ENCODE measurements at regions not wholly inside any gene's neighbourhood (a gene's known extent, or its start where the extent isn't known, plus 50 kb on each side); places are given as distances from the start of the nearest gene placed in this dataset.

- no peak for TF ChIP-seq EZH2phosphoT487 (IDR thresholded peaks at IDR 0.05; ENCODE audit: borderline replicate concordance, low read length)
- TF ChIP-seq, protein P1, sequence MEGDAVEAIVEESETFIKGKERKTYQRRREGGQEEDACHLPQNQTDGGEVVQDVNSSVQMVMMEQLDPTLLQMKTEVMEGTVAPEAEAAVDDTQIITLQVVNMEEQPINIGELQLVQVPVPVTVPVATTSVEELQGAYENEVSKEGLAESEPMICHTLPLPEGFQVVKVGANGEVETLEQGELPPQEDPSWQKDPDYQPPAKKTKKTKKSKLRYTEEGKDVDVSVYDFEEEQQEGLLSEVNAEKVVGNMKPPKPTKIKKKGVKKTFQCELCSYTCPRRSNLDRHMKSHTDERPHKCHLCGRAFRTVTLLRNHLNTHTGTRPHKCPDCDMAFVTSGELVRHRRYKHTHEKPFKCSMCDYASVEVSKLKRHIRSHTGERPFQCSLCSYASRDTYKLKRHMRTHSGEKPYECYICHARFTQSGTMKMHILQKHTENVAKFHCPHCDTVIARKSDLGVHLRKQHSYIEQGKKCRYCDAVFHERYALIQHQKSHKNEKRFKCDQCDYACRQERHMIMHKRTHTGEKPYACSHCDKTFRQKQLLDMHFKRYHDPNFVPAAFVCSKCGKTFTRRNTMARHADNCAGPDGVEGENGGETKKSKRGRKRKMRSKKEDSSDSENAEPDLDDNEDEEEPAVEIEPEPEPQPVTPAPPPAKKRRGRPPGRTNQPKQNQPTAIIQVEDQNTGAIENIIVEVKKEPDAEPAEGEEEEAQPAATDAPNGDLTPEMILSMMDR (conservative IDR thresholded peaks at IDR 0.05; ENCODE audit: low read depth, low read length), result no peak
These were observed 1278.5 kb upstream of the ZEB2 start for GRCh38 chr2:145798419-145798818.

Measured in PC-3 (cell line).